Ishikawa (cell line): ENCODE measurements at regions not wholly inside any gene's neighbourhood (a gene's known extent, or its start where the extent isn't known, plus 50 kb on each side); places are given as distances from the start of the nearest gene placed in this dataset.

ENCODE experiments used
- CEBPB ChIP-seq: IDR thresholded peaks from 2 replicates; pipeline ENCODE4 v1.6.1; 2012
- EGR1 ChIP-seq: IDR thresholded peaks from 2 replicates; pipeline ENCODE4 v1.6.1; 2012
- EP300 ChIP-seq: IDR thresholded peaks from 2 replicates; pipeline ENCODE4 v1.6.1; 2012; ENCODE audit warnings: borderline replicate concordance
- YY1 ChIP-seq: IDR thresholded peaks from 2 replicates; pipeline ENCODE4 v1.6.1; 2012; ENCODE audit warnings: low read depth
- ZBTB7A ChIP-seq: IDR thresholded peaks from 2 replicates; pipeline ENCODE4 v1.6.1; 2012; ENCODE audit warnings: low read depth
- TF ChIP-seq, protein P1 (sequence below): IDR thresholded peaks from 2 replicates; pipeline ENCODE4 v1.6.1; 2012

DNA sequence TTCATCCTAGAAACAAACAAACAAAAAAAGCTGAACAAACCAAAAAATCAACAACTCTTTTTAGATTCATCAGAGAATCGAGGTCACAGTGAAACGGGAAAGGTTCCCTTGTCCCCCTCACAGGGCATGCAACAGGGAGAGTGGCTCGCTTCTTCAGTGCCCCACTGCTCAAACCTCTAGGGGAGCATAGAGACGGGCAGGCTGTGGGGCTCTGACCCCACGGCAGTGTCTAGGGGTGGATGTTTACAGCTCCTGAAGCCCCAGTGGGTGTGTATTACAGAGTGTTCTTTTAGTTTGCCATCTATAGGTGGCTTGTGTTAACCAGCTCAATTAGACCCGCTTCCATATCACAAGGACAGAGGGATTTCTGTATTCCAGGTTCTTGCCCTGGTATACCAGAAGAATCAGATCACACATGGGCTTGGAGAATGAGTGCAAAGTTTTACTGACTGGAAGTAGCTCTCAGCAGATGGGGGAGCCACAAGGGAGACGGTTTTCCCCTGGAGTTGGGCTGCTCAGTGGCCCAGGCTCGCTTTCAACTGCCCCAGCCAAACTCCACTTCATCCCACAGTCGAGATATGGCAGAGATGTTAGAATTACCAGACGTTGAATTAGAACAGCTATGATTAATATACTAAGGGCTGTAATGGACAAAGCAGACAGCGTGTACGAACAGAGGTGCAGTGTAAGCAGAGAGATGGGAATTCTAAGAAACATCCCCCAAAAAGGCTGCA, 192.6 kb upstream of the CST7 start:
- TF ChIP-seq YY1 (no peak), EGR1 (no peak), EP300 (no peak), CEBPB (no peak), ZBTB7A (no peak)
- TF ChIP-seq, protein P1, sequence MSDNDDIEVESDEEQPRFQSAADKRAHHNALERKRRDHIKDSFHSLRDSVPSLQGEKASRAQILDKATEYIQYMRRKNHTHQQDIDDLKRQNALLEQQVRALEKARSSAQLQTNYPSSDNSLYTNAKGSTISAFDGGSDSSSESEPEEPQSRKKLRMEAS = no peak
